ENCODE measurements at regions not wholly inside any gene's neighbourhood (a gene's known extent, or its start where the extent isn't known, plus 50 kb on each side); places are given as distances from the start of the nearest gene placed in this dataset.

DNA sequence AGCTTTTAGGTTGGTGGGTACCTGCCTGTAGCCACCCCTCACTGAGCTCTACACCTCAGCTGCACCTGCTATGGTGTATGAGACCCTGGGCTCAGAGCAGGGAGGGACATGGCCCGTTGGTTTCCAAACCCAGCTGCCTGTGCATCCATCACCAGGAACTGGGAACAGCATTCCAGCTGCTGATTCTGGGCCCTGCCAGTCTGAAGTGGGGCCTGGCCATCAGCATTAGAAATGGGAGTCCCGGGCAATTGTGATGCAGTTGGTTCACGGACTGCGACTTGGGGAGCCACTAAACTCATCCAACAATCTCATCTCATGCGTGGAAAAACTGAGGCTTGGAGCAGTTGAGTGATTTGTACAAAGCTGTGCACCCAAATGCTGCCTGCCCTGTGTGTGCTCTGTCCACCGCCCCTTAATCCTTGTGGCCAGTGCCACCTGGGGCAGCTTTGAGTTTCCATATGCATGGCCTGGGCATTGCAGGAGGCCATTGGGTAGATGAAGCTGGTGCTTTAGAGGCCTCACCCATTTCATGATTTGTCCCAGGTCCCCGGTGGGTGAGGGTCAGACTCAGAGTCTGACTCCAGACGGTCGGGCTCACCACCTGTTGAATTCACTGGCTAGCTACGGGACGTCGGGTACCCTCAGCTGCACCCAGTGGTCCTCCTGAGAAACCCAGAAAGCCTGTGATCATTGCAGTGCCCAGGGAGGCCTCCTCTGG, 109.0 kb upstream of the SHH start:
- no peak overlapping the region for H3K9ac ChIP-seq (ENCODE audit: low read length in 3 of 3)
- H3K27ac ChIP-seq (ENCODE audit: low read depth in 2 of 2, low read length in 2 of 2): no peak overlapping the region
- no peak for FAIRE-seq
- no peaks in the 10 kb centered on the region for H3K9me3 ChIP-seq (ENCODE audit: control insufficient read depth in 2 of 3, insufficient read depth in 1 of 3, low read length in 3 of 3)
- peak in 1 of 5 donors; percentile 55 for DNase-seq
- no peaks in the 10 kb centered on the region for H3K36me3 ChIP-seq (ENCODE audit: control insufficient read depth in 2 of 3, insufficient read depth in 3 of 3, low read length in 3 of 3)
- intact Hi-C loops (cut with DNase I): no loop called here
- no peak overlapping the region for H3K4me3 ChIP-seq (ENCODE audit: low read length in 3 of 3)
- TF ChIP-seq, protein P1, sequence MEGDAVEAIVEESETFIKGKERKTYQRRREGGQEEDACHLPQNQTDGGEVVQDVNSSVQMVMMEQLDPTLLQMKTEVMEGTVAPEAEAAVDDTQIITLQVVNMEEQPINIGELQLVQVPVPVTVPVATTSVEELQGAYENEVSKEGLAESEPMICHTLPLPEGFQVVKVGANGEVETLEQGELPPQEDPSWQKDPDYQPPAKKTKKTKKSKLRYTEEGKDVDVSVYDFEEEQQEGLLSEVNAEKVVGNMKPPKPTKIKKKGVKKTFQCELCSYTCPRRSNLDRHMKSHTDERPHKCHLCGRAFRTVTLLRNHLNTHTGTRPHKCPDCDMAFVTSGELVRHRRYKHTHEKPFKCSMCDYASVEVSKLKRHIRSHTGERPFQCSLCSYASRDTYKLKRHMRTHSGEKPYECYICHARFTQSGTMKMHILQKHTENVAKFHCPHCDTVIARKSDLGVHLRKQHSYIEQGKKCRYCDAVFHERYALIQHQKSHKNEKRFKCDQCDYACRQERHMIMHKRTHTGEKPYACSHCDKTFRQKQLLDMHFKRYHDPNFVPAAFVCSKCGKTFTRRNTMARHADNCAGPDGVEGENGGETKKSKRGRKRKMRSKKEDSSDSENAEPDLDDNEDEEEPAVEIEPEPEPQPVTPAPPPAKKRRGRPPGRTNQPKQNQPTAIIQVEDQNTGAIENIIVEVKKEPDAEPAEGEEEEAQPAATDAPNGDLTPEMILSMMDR (IDR thresholded peaks at IDR 0.05; ENCODE audit: borderline replicate concordance, extremely low read depth, insufficient read depth): no peak
- H3K4me1 ChIP-seq (ENCODE audit: control insufficient read depth in 2 of 3, insufficient read depth in 2 of 3, low read depth in 1 of 3, low read length in 3 of 3): peaks cover 3 to 14% (median 6%) of the 10 kb centered on the region in 3 donors
- H3K27me3 ChIP-seq (ENCODE audit: control insufficient read depth, insufficient read depth, low read length): no peaks in the 10 kb centered on the region

DNA sequence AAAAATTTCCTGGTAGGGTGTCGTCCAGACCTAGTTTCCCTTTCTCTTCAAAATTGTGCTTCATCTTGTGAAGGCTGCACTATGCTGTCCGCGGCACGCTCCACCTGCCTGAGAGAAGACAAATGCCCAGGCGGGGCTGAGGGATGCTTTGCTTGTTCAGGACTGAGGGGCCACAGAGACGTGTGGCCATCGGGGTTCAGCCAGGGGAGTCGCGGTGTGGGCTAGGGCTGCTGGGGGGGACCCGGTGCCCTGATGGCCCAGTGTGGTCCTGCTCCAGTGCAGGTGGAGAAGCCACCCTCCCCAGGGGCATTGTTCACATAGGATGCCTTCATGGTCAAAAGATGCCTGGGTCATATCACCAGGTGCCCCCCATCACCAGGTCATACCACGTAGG, 107.8 kb upstream of the SHH start:
- intact Hi-C loops (cut with DNase I): no loop called here

DNA sequence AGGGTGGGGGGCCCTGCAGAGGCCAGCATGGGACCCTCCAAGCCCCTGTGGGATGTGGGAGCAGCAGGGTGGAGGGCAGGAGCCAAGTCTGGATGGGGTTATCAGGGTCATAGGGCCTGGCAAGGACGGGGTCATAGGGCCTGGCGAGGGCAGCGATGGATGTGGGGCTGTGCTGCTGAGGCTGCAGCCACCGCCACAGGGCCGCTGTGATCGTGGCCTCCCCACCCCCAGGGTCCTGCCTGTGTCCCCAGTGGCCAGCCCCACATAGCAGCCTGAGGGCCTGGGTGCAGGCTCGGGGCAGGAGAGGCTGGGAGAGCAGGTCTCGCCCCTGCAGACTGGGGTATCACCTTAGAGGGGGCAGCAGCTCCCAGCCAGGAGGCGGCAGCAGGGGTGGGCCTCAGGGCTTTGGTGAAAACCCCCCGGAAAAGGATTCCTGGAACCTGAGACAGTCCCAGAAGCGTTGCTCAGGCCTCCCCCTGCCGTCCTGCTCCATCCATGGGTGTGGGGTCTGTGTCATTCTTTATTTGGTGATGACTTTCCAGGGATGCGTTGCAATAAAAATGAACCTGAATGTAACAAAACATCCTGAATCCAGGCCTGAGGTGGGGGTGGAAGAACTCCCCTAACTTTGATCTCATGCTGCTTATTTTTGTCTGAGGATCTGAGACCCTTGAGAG, 107.3 kb upstream of the SHH start:
- no peak for FAIRE-seq
- DNase-seq: no peak
- no peaks in the 10 kb centered on the region for H3K36me3 ChIP-seq (ENCODE audit: control insufficient read depth in 2 of 3, insufficient read depth in 3 of 3, low read length in 3 of 3)

More for the DNA sequence above, 107.8 kb upstream of the SHH start:
- DNase-seq (peak in 1 of 5 donors; percentile 56), FAIRE-seq (no peak)
- H3K36me3 ChIP-seq (ENCODE audit: control insufficient read depth in 2 of 3, insufficient read depth in 3 of 3, low read length in 3 of 3): no peaks in the 10 kb centered on the region
- H3K4me1 ChIP-seq (ENCODE audit: control insufficient read depth in 2 of 3, insufficient read depth in 2 of 3, low read depth in 1 of 3, low read length in 3 of 3): peaks cover 3 to 14% (median 6%) of the 10 kb centered on the region in 3 donors
- H3K27ac ChIP-seq (ENCODE audit: low read depth in 2 of 2, low read length in 2 of 2): no peak overlapping the region
- TF ChIP-seq, protein P1 (IDR thresholded peaks at IDR 0.05; ENCODE audit: borderline replicate concordance, extremely low read depth, insufficient read depth): no peak
- no peaks in the 10 kb centered on the region for H3K27me3 ChIP-seq (ENCODE audit: control insufficient read depth, insufficient read depth, low read length)
- H3K9me3 ChIP-seq (ENCODE audit: control insufficient read depth in 2 of 3, insufficient read depth in 1 of 3, low read length in 3 of 3): no peaks in the 10 kb centered on the region
- H3K9ac ChIP-seq (ENCODE audit: low read length in 3 of 3): no peak overlapping the region
- no peak overlapping the region for H3K4me3 ChIP-seq (ENCODE audit: low read length in 3 of 3)

More for the DNA sequence above, 107.3 kb upstream of the SHH start:
- TF ChIP-seq, protein P1 (IDR thresholded peaks at IDR 0.05; ENCODE audit: borderline replicate concordance, extremely low read depth, insufficient read depth): no peak
- no peaks in the 10 kb centered on the region for H3K27me3 ChIP-seq (ENCODE audit: control insufficient read depth, insufficient read depth, low read length)
- H3K27ac ChIP-seq (ENCODE audit: low read depth in 2 of 2, low read length in 2 of 2): no peak overlapping the region
- no peak overlapping the region for H3K9ac ChIP-seq (ENCODE audit: low read length in 3 of 3)
- intact Hi-C loops (cut with DNase I): no loop called here
- H3K4me3 ChIP-seq (ENCODE audit: low read length in 3 of 3): no peak overlapping the region
- H3K4me1 ChIP-seq (ENCODE audit: control insufficient read depth in 2 of 3, insufficient read depth in 2 of 3, low read depth in 1 of 3, low read length in 3 of 3): peaks cover 3 to 14% (median 6%) of the 10 kb centered on the region in 3 donors
- H3K9me3 ChIP-seq (ENCODE audit: control insufficient read depth in 2 of 3, insufficient read depth in 1 of 3, low read length in 3 of 3): no peaks in the 10 kb centered on the region

Data from kidney (tissue), 13 donors.